ENCODE measurements at regions not wholly inside any gene's neighbourhood (a gene's known extent, or its start where the extent isn't known, plus 50 kb on each side); places are given as distances from the start of the nearest gene placed in this dataset.

GRCh38 chr15:81492969-81493645 lies 119.1 kb upstream of the TMC3 start:
- TF ChIP-seq TAF1 (IDR thresholded peaks at IDR 0.05; ENCODE audit: low read depth, low read length), result no peak
- TF ChIP-seq POU2F2 (IDR thresholded peaks at IDR 0.05; ENCODE audit: low read depth, low read length), result no peak
- no peak for TF ChIP-seq PAX5 (IDR thresholded peaks at IDR 0.05; ENCODE audit: insufficient read depth, low read length, severe bottlenecking)
- no peak for TF ChIP-seq POLR2A (IDR thresholded peaks at IDR 0.05; ENCODE audit: low read depth, low read length)
- TF ChIP-seq SPI1 (IDR thresholded peaks at IDR 0.05; ENCODE audit: low read depth, low read length), result no peak
- no peak for TF ChIP-seq POLR2AphosphoS5 (IDR thresholded peaks at IDR 0.05; ENCODE audit: low read depth, low read length)
- DNase-seq (ENCODE audit: insufficient read length, low spot score) (no peak), FAIRE-seq (no peak)

GRCh38 chr15:81492331-81492968 lies 118.4 kb upstream of the TMC3 start:
- no peak for TF ChIP-seq TAF1 (IDR thresholded peaks at IDR 0.05; ENCODE audit: low read depth, low read length)
- no peak for TF ChIP-seq POLR2A (IDR thresholded peaks at IDR 0.05; ENCODE audit: low read depth, low read length)
- no peak for TF ChIP-seq POLR2AphosphoS5 (IDR thresholded peaks at IDR 0.05; ENCODE audit: low read depth, low read length)
- TF ChIP-seq SPI1 (IDR thresholded peaks at IDR 0.05; ENCODE audit: low read depth, low read length), result no peak
- TF ChIP-seq PAX5 (IDR thresholded peaks at IDR 0.05; ENCODE audit: insufficient read depth, low read length, severe bottlenecking), result no peak
- TF ChIP-seq POU2F2 (IDR thresholded peaks at IDR 0.05; ENCODE audit: low read depth, low read length), result no peak
- DNase-seq (ENCODE audit: insufficient read length, low spot score) (no peak), FAIRE-seq (no peak)

GRCh38 chr15:81491414-81492096 lies 117.5 kb upstream of the TMC3 start:
- FAIRE-seq (no peak), DNase-seq (ENCODE audit: insufficient read length, low spot score) (no peak)
- TF ChIP-seq PAX5 (IDR thresholded peaks at IDR 0.05; ENCODE audit: insufficient read depth, low read length, severe bottlenecking) (no peak), POLR2A (IDR thresholded peaks at IDR 0.05; ENCODE audit: low read depth, low read length) (no peak), TAF1 (IDR thresholded peaks at IDR 0.05; ENCODE audit: low read depth, low read length) (no peak), POU2F2 (IDR thresholded peaks at IDR 0.05; ENCODE audit: low read depth, low read length) (no peak), SPI1 (IDR thresholded peaks at IDR 0.05; ENCODE audit: low read depth, low read length) (no peak), POLR2AphosphoS5 (IDR thresholded peaks at IDR 0.05; ENCODE audit: low read depth, low read length) (no peak)

GRCh38 chr15:81485806-81486205 lies 111.8 kb upstream of the TMC3 start:
- DNase-seq (ENCODE audit: insufficient read length, low spot score) (no peak), FAIRE-seq (no peak)

GRCh38 chr15:81484086-81484955 lies 110.3 kb upstream of the TMC3 start:
- FAIRE-seq, result no peak
- DNase-seq (ENCODE audit: insufficient read length, low spot score), result no peak
- TF ChIP-seq POU2F2 (IDR thresholded peaks at IDR 0.05; ENCODE audit: low read depth, low read length), result no peak
- no peak for TF ChIP-seq POLR2A (IDR thresholded peaks at IDR 0.05; ENCODE audit: low read depth, low read length)
- TF ChIP-seq POLR2AphosphoS5 (IDR thresholded peaks at IDR 0.05; ENCODE audit: low read depth, low read length), result no peak
- TF ChIP-seq TAF1 (IDR thresholded peaks at IDR 0.05; ENCODE audit: low read depth, low read length), result no peak
- no peak for TF ChIP-seq SPI1 (IDR thresholded peaks at IDR 0.05; ENCODE audit: low read depth, low read length)

More at GRCh38 chr15:81485806-81486205, 111.8 kb upstream of the TMC3 start:
- TF ChIP-seq POLR2AphosphoS5 (IDR thresholded peaks at IDR 0.05; ENCODE audit: low read depth, low read length) (no peak), PAX5 (IDR thresholded peaks at IDR 0.05; ENCODE audit: insufficient read depth, low read length, severe bottlenecking) (no peak), POLR2A (IDR thresholded peaks at IDR 0.05; ENCODE audit: low read depth, low read length) (no peak), POU2F2 (IDR thresholded peaks at IDR 0.05; ENCODE audit: low read depth, low read length) (no peak), SPI1 (IDR thresholded peaks at IDR 0.05; ENCODE audit: low read depth, low read length) (no peak), TAF1 (IDR thresholded peaks at IDR 0.05; ENCODE audit: low read depth, low read length) (no peak)

- no peak for DNase-seq (ENCODE audit: insufficient read length, low spot score)
- no peak for FAIRE-seq
- TF ChIP-seq SPI1 (IDR thresholded peaks at IDR 0.05; ENCODE audit: low read depth, low read length), result no peak
- TF ChIP-seq POU2F2 (IDR thresholded peaks at IDR 0.05; ENCODE audit: low read depth, low read length), result no peak
- TF ChIP-seq PAX5 (IDR thresholded peaks at IDR 0.05; ENCODE audit: insufficient read depth, low read length, severe bottlenecking), result no peak
- no peak for TF ChIP-seq TAF1 (IDR thresholded peaks at IDR 0.05; ENCODE audit: low read depth, low read length)
- TF ChIP-seq POLR2A (IDR thresholded peaks at IDR 0.05; ENCODE audit: low read depth, low read length), result no peak
- no peak for TF ChIP-seq POLR2AphosphoS5 (IDR thresholded peaks at IDR 0.05; ENCODE audit: low read depth, low read length)
Measured at GRCh38 chr15:81483496-81483895, 109.5 kb upstream of the TMC3 start.

- FAIRE-seq (no peak), DNase-seq (ENCODE audit: insufficient read length, low spot score) (no peak)
- TF ChIP-seq POLR2A (IDR thresholded peaks at IDR 0.05; ENCODE audit: low read depth, low read length), result no peak
- no peak for TF ChIP-seq SPI1 (IDR thresholded peaks at IDR 0.05; ENCODE audit: low read depth, low read length)
- TF ChIP-seq POU2F2 (IDR thresholded peaks at IDR 0.05; ENCODE audit: low read depth, low read length), result no peak
- TF ChIP-seq PAX5 (IDR thresholded peaks at IDR 0.05; ENCODE audit: insufficient read depth, low read length, severe bottlenecking), result no peak
- TF ChIP-seq POLR2AphosphoS5 (IDR thresholded peaks at IDR 0.05; ENCODE audit: low read depth, low read length), result no peak
- TF ChIP-seq TAF1 (IDR thresholded peaks at IDR 0.05; ENCODE audit: low read depth, low read length), result no peak
Measured at GRCh38 chr15:81481346-81481745, 107.3 kb upstream of the TMC3 start.

GRCh38 chr15:81480645-81481053 lies 106.6 kb upstream of the TMC3 start:
- TF ChIP-seq POLR2AphosphoS5 (IDR thresholded peaks at IDR 0.05; ENCODE audit: low read depth, low read length) (no peak), SPI1 (IDR thresholded peaks at IDR 0.05; ENCODE audit: low read depth, low read length) (peak; percentile 93)
- FAIRE-seq (peak; percentile 80), DNase-seq (ENCODE audit: insufficient read length, low spot score) (no peak)

- FAIRE-seq, result no peak
- no peak for DNase-seq (ENCODE audit: insufficient read length, low spot score)
Measured at GRCh38 chr15:81478354-81478753, 104.3 kb upstream of the TMC3 start.

More at GRCh38 chr15:81478354-81478753, 104.3 kb upstream of the TMC3 start:
- TF ChIP-seq SPI1 (IDR thresholded peaks at IDR 0.05; ENCODE audit: low read depth, low read length) (no peak), POLR2AphosphoS5 (IDR thresholded peaks at IDR 0.05; ENCODE audit: low read depth, low read length) (no peak), TAF1 (IDR thresholded peaks at IDR 0.05; ENCODE audit: low read depth, low read length) (no peak), POLR2A (IDR thresholded peaks at IDR 0.05; ENCODE audit: low read depth, low read length) (no peak), PAX5 (IDR thresholded peaks at IDR 0.05; ENCODE audit: insufficient read depth, low read length, severe bottlenecking) (no peak), POU2F2 (IDR thresholded peaks at IDR 0.05; ENCODE audit: low read depth, low read length) (no peak)

Data from GM12891 (cell line).